Endodermal cell (in vitro differentiated cells): ENCODE measurements at regions not wholly inside any gene's neighbourhood (a gene's known extent, or its start where the extent isn't known, plus 50 kb on each side); places are given as distances from the start of the nearest gene placed in this dataset.

Source experiments
- DNase-seq: peaks from one replicate; pipeline ENCODE4 v3.0.0-alpha.2; 2017
- H3K27ac ChIP-seq: 2 replicates; pipeline ENCODE4 v1.5.1; 2013; ENCODE audit warnings: mild to moderate bottlenecking, low read depth, low read length, moderate library complexity
- H3K27me3 ChIP-seq: 2 replicates; pipeline ENCODE4 v1.6.1; 2013; ENCODE audit warnings: mild to moderate bottlenecking, low read length, moderate library complexity; ENCODE audit not compliant: insufficient read depth, control insufficient read depth, poor library complexity, severe bottlenecking
- H3K36me3 ChIP-seq: 2 replicates; pipeline ENCODE4 v1.7.0; 2013; ENCODE audit warnings: mild to moderate bottlenecking, low read length, moderate library complexity; ENCODE audit not compliant: control insufficient read depth, insufficient read depth
- H3K4me1 ChIP-seq: one replicate; pipeline ENCODE4 v1.7.0; 2013; ENCODE audit warnings: low read length; ENCODE audit not compliant: control insufficient read depth, insufficient read depth
- H3K4me3 ChIP-seq: 2 replicates; pipeline ENCODE4 v1.5.1; 2013; ENCODE audit warnings: mild to moderate bottlenecking, low read length, moderate library complexity
- H3K9ac ChIP-seq: 2 replicates; pipeline ENCODE4 v1.6.1; 2013; ENCODE audit warnings: mild to moderate bottlenecking, low read length, moderate library complexity; ENCODE audit not compliant: poor library complexity, severe bottlenecking; ENCODE audit errors: extremely low read depth
- H3K9me3 ChIP-seq: 2 replicates; pipeline ENCODE4 v1.6.1; 2013; ENCODE audit warnings: mild to moderate bottlenecking, low read length, moderate library complexity; ENCODE audit not compliant: control insufficient read depth
- H3K27ac Mint-ChIP-seq: 2 replicates; pipeline ENCODE4 v1.8.0; 2020; ENCODE audit warnings: mixed read lengths
- H3K27me3 Mint-ChIP-seq: 2 replicates; pipeline ENCODE4 v1.8.0; 2021; ENCODE audit warnings: mild to moderate bottlenecking, mixed read lengths; ENCODE audit not compliant: insufficient read depth
- H3K36me3 Mint-ChIP-seq: 2 replicates; pipeline ENCODE4 v1.8.0; 2020; ENCODE audit warnings: low read depth, mixed read lengths
- H3K4me1 Mint-ChIP-seq: 2 replicates; pipeline ENCODE4 v1.8.0; 2020; ENCODE audit warnings: mixed read lengths
- H3K4me3 Mint-ChIP-seq: 2 replicates; pipeline ENCODE4 v1.8.0; 2020; ENCODE audit warnings: mild to moderate bottlenecking, moderate library complexity, mixed read lengths
- H3K9me3 Mint-ChIP-seq: 2 replicates; pipeline ENCODE4 v1.8.0; 2020; ENCODE audit warnings: mild to moderate bottlenecking, mixed read lengths
- WGBS, 2 experiments: methylation state at CpG; one replicate each; pipeline versions ENCODE4 v1.1.5 to v1.1.7; 2013; ENCODE audit warnings: missing lambda C conversion rate in 2 of 2, mixed read lengths in 1 of 2; ENCODE audit not compliant: insufficient coverage in 1 of 2, insufficient read length in 1 of 2; 5-methylcytosine and 5-hydroxymethylcytosine counted together
- TF ChIP-seq, protein P1 (sequence below): fragments of 200-600 bp; sonication (generic); conservative IDR thresholded peaks from 2 replicates; pipeline ENCODE4 v1.5.0; 2021; ENCODE audit warnings: antibody characterized with exemption, mild to moderate bottlenecking

DNA sequence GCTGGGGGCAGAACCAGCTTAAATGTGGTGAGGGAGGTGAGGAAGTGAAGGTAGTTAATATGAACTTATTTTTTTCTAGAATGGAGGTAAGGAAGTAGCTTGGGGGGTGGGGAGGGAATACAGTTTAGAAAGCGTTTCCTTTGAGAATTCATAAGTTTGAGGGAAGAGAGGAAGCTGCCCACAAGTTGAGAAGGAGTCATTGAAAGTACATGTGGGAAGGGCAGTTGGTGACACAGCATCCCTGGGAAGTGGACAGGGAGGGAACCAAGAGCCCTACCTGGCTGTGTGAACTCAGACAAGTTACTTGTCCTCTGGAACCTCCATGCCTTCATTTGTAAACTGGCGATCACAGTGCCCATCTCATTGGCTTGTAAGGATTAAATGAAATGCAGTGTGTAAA, 125.9 kb upstream of the SPON1 start:
- Histone ChIP-seq H3K27me3 (peaks cover 4% of the 10 kb centered on the region), H3K4me3 (no peak overlapping the region), H3K27ac (no peak overlapping the region), H3K4me1 (no peaks in the 10 kb centered on the region), H3K9ac (no peak overlapping the region), H3K9me3 (no peaks in the 10 kb centered on the region), H3K36me3 (no peaks in the 10 kb centered on the region)
- DNase-seq: no peak
- TF ChIP-seq, protein P1, sequence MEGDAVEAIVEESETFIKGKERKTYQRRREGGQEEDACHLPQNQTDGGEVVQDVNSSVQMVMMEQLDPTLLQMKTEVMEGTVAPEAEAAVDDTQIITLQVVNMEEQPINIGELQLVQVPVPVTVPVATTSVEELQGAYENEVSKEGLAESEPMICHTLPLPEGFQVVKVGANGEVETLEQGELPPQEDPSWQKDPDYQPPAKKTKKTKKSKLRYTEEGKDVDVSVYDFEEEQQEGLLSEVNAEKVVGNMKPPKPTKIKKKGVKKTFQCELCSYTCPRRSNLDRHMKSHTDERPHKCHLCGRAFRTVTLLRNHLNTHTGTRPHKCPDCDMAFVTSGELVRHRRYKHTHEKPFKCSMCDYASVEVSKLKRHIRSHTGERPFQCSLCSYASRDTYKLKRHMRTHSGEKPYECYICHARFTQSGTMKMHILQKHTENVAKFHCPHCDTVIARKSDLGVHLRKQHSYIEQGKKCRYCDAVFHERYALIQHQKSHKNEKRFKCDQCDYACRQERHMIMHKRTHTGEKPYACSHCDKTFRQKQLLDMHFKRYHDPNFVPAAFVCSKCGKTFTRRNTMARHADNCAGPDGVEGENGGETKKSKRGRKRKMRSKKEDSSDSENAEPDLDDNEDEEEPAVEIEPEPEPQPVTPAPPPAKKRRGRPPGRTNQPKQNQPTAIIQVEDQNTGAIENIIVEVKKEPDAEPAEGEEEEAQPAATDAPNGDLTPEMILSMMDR: no peak
- peaks cover 7% of the 10 kb centered on the region for H3K4me1 Mint-ChIP-seq
- WGBS, 2 experiments: 94 to 100% methylated on average over 2 of the region's 2 CpGs
- H3K27ac Mint-ChIP-seq: no peak overlapping the region
- H3K9me3 Mint-ChIP-seq: peaks cover 4% of the 10 kb centered on the region
- H3K36me3 Mint-ChIP-seq: no peaks in the 10 kb centered on the region
- no peaks in the 10 kb centered on the region for H3K27me3 Mint-ChIP-seq
- H3K4me3 Mint-ChIP-seq: no peak overlapping the region

GRCh38 chr11:13837286-13837685, 125.2 kb upstream of the SPON1 start:
- H3K27ac ChIP-seq: no peak overlapping the region
- WGBS, 2 experiments: 71 to 86% methylated on average over 1 to 2 of the region's 2 CpGs
- H3K36me3 ChIP-seq: no peaks in the 10 kb centered on the region
- no peak overlapping the region for H3K9ac ChIP-seq
- Mint-ChIP-seq H3K9me3 (peaks cover 2% of the 10 kb centered on the region), H3K27me3 (no peaks in the 10 kb centered on the region), H3K27ac (no peak overlapping the region), H3K36me3 (no peaks in the 10 kb centered on the region), H3K4me1 (peaks cover 7% of the 10 kb centered on the region), H3K4me3 (no peak overlapping the region)
- no peak overlapping the region for H3K4me3 ChIP-seq
- TF ChIP-seq, protein P1: no peak
- H3K4me1 ChIP-seq: no peaks in the 10 kb centered on the region
- H3K9me3 ChIP-seq: no peaks in the 10 kb centered on the region
- no peak for DNase-seq
- H3K27me3 ChIP-seq: peaks cover 4% of the 10 kb centered on the region

DNA sequence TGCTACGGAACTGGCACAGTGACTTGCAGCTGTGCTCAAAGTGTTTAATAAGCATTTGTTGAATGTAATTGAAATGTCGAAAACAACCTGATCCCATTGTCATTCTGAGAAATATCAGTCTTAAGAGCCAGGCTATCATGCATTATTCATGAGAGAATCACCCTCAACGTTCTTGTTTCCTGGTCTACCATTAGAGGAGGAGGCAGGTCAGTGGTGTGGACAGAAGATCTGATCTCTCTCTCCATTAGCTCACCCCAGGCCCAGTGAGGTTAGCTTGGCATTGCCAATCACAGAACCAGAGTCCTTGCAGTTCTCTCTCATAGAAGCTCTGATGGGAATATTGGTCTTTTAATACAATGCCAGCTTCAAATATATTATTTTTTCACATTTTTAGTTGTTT, 121.1 kb upstream of the SPON1 start:
- H3K4me1 Mint-ChIP-seq: peaks cover 4% of the 10 kb centered on the region
- 75 to 90% methylated on average over 2 to 3 of the region's 3 CpGs for WGBS, 2 experiments
- H3K4me3 ChIP-seq: no peak overlapping the region
- DNase-seq: no peak
- no peaks in the 10 kb centered on the region for H3K36me3 Mint-ChIP-seq
- H3K27ac ChIP-seq: no peak overlapping the region
- TF ChIP-seq, protein P1: no peak
- H3K4me3 Mint-ChIP-seq: no peak overlapping the region
- H3K9me3 Mint-ChIP-seq: no peaks in the 10 kb centered on the region
- peaks cover 4% of the 10 kb centered on the region for H3K27me3 ChIP-seq
- no peaks in the 10 kb centered on the region for H3K4me1 ChIP-seq
- no peaks in the 10 kb centered on the region for H3K9me3 ChIP-seq
- no peaks in the 10 kb centered on the region for H3K27me3 Mint-ChIP-seq
- no peaks in the 10 kb centered on the region for H3K36me3 ChIP-seq
- no peak overlapping the region for H3K27ac Mint-ChIP-seq
- no peak overlapping the region for H3K9ac ChIP-seq
